GM21515 (cell line): ENCODE measurements at regions not wholly inside any gene's neighbourhood (a gene's known extent, or its start where the extent isn't known, plus 50 kb on each side); places are given as distances from the start of the nearest gene placed in this dataset.
"Not testable (repeated sequence)": the region's sequence is repeated elsewhere in the genome, so short reads cannot be mapped to it uniquely, and the experiment has no call there.

Experiments
- ATAC-seq: cut with Tn5 transposase; IDR thresholded peaks from one replicate; pipeline ENCODE4 v1.9.1; 2021; ENCODE audit not compliant: unreplicated experiment

DNA sequence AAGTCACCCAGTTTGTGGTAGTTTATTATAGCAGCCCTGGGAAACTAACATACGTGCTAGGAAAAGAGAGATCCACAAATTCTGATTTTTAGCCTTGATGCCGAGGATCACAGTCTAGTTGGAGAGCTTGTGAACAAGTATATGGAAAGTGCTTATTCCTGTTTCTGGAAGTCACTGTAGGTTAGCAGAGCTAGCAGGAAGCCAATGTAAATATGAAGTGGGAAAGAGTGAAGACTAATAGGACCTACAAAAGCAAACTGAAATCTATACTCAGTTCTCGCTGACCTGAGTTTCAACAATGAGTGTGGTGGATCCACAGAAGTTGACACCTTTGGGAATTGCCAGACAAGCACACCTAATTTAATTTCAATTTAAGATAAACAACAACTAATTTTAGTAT, 254.9 kb downstream of the PLK2 start:
- no peak for ATAC-seq

DNA sequence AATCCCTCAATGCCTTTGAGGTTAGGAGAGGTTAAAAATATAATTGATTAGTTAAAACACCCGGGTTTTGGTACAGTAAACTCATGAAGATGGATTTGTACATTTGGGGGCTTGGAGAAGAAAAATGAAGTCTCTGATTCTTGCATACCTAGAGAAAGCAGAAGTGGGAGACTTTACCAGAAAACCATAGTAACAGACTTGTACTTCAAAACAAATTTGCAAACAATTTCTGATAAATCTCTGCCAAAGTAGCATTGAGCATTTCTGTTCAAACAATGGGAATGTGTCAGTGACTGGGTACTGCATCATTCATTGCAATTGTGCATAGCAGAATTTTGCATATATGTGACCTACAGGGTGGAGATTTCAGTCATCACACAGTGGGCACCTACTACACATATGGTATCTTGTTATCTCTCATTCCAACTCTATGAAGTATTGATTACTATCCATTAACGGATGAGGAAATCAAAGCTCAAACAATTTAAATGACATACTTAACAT, 256.9 kb downstream of the PLK2 start:
- no peak for ATAC-seq

DNA sequence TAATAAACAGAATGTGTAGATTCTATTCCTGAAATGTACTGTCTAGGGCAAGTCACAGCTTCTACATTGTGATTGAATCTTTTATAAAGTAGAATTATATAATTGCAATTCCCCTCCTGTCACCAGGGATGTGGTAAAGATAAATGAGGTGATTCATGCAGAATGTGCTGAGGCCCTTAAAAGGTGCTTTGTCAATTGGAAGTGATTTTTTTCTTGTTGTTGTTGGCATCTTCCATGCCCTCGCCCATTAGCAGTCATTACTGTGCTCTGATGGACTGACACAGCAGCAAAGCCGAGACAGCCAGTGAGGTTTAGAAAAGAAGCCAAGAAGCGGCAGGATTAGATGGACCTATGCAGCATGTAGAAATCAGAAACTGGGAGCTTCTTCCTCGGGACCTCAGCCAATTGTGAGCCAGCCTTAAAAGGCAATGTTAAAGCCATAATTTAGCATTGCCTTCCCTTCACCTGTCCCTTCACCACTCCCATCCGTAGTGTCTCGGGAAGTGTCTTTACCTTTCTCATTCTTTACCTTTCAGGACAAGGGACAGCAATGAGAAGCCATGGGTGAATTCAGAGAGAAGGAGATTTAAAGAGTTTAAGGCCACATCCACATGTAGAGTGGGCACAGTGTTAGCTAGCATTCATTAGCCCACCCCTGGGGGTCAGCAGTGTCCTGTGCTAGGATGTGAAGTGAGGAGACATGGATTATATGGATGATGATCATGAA, 257.8 kb downstream of the PLK2 start:
- ATAC-seq = no peak

DNA sequence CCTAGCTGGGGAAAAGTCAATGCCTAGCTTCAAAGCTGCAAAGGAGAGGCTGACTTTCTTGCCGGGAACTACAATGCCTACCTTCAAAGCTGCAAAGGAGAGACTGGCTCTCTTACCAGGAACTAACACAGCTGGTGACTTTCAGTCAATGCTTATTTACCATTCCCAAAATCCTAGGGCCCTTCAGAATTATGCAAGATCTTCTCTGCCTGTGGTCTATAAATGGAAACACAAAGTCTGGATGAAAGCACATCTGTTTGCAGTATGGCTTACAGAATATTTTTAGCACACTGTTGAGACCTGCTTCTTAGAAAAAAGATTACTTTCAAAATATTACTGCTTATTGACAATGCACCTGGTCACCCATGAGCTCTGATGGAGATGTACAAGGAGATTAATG, 259.4 kb downstream of the PLK2 start:
- ATAC-seq = no peak

DNA sequence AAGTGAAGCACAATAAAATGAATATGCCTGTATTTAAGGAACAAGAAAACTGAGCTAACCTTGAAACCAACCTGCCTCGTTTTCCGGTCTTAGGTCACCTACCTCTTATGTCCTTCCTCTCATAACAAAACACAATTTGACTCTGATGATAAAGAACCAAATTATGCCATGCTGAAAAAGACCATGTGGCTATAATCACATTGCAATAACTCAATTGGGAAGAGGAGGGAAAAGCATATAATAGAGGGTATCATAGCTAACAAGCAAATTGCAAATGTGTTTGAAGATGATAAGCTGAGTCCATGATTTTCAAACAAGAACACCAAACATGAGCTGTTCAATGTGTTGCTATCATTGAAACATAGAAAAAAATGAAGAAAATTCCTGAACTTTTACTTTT, 260.8 kb downstream of the PLK2 start:
- ATAC-seq = no peak

DNA sequence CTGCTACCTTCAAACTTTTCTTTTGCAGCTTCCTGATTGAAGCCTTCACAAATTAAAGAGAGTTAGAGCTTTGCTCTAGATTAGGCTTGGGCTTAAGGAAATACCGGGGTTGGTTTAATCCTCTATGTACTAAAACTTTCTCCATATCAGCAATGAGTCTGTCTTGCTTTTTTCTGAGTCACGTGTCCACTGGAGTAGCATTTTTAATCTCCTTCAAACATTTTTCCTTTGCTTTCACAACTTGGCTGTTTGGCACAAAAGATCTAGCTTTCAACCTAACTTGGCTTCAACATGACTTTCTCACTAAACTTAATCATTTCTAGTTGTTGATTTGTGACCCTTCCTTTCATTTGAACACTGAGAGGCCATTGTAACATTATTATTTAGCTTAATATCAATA, 261.6 kb downstream of the PLK2 start:
- no peak for ATAC-seq

DNA sequence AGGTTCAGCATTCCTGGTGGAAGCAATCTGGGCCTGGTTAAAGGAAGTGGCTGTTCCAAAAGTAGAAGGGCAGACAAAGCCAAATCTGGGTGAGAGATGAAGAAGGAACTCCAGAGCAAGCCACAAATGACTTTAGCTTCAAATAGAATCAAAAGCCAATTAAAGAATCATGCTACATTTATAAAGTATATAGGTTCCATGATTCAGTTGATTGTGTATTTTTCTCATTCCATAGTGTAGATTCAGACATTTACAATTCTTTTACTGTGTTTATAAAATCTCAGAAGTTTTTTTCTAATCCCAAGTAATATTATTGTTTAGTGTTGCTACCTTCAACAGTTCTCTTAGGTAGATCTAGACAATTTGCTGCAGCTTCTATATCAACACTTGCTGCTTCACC, 262.0 kb downstream of the PLK2 start:
- no peak for ATAC-seq

DNA sequence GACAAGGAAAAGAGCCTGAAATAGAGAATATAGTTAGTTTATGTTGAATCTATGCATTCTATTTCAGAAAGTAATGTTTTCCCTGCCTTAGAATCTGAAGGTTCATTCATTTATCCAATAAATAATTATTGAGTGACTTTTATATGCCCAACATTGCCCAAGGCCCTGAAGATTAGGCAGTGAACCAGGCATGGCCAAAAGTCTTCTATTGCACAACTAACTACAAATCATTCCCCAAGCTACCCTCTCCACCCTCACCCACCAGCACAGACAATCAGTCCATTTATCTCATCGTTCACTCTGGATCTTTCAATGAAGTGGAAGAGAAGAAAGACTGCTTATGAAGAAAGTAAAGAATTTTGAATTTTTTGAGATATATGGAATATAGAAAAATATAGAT, 268.4 kb downstream of the PLK2 start:
- ATAC-seq = no peak

DNA sequence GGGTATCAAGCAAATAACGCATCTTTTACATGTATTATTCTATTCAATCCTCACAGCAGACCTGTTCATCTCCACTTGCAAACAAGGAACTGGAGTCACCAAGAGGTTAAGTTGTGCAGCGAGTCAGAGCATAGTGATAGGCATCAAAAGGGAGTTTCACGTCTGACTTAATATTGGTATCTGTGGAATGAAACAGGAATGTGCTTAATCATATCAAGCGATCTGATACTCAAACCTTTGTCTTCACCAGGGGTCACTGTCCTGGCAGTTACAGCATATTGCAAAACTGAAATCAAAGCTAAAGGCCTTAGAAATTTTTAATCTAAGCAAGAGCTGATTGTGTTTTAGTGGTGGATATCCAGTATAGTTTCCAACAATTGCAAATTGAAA, 271.6 kb downstream of the PLK2 start:
- ATAC-seq = no peak

DNA sequence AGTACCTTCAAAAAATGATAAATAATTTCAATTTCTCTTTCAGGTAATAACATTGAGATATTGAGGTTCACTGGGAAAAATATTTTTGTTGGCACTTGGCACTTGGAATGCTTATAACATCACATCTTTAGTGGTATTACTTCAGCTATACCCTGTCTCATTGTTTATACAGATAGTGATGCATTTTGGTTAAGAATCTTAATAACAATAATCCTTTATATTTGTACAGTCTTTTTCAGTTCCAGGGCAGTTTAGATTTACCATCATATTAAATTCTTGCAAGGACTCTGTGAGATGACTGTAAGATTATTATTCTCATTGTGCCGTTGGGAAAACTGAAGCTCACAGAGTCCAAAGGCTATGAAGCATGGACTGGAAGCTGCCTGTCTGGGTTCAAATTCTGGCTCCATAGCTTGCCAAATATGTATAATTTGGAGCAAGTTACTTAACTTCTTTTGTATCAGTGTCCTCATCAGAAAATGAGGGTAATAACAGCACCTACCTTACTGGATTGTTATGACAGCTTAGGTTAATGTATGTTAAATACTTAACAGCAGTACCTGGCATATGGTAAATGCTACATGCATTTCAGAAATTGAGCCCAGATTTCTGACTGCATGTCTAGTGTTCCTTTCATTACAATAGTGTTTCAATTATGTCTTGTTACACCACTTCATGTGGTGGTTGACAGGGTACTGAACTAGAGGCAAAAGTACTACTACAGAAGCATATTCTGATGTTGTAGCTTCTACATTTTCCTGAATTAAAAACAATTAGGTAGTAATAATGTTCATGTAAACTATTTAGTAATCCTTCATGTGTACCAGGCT, 272.2 kb downstream of the PLK2 start:
- no peak for ATAC-seq

DNA sequence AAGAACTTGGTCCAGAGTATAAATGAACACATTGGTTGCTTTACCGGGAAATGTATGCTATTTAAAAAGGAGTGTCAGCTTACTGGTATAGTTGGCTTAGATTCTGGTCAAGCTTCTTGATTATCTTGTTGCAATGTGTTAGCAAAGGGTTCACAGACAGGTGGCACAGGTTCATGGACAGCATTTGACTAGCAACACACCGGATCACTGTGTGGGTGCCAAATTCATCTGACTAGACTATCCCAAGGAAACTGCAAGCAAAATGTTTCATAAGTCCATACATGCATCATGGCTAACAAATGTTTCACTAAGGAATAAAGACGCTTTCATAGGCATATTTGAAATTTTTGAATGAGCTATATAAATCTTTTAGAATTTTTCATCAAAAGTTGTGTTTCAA, 274.1 kb downstream of the PLK2 start:
- ATAC-seq = no peak

DNA sequence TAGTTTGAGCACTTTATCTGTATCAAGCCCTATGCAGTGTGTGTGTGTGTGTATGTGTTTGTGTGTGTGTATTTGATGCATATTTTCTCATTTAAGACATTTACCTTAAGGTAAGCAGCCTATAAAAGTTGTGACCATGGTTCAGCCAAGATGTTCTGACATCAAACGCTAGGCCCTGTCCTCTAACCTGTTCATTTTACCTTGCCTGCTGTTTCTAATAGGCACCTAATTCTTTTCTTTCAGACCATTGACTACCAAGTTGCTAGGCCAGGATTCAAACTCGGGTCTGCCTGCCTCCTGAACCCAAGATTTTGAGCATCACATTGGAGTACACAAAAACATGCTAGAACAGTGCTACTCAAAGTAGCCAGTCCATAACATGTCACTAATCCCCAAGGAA, 274.5 kb downstream of the PLK2 start:
- no peak for ATAC-seq

DNA sequence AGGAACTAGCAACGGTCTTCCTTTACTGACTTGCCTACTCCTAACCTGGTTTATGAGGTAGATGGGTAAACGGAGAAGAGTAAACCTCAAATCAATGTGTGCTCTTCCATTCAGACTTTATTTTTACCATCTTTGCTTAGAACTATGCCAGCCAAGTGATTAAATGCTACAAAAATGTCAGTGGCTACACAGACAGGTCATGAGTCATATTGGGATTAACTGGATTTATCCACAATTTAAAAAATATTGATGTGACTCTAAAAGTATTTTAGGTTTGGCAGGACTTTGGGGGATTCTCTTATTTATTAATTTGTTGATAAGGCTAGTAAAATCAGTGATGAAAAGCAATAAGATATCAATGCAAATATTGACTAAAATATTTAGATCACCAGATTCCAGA, 275.0 kb downstream of the PLK2 start:
- no peak for ATAC-seq

DNA sequence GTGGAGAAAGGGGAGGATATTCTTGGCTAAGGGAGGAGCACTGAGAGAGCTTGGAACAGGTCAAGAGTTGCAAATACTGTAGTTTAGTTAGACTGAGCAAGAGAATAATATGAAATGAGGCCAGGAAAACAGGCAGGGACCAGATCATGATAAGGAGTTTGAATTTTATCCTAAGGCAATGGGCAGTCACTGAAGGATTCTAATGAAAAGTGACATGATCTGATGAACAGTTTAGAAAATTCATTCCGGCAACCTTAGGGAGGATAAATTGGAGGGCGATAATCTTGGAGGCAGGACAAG, 276.1 kb downstream of the PLK2 start:
- ATAC-seq = no peak

DNA sequence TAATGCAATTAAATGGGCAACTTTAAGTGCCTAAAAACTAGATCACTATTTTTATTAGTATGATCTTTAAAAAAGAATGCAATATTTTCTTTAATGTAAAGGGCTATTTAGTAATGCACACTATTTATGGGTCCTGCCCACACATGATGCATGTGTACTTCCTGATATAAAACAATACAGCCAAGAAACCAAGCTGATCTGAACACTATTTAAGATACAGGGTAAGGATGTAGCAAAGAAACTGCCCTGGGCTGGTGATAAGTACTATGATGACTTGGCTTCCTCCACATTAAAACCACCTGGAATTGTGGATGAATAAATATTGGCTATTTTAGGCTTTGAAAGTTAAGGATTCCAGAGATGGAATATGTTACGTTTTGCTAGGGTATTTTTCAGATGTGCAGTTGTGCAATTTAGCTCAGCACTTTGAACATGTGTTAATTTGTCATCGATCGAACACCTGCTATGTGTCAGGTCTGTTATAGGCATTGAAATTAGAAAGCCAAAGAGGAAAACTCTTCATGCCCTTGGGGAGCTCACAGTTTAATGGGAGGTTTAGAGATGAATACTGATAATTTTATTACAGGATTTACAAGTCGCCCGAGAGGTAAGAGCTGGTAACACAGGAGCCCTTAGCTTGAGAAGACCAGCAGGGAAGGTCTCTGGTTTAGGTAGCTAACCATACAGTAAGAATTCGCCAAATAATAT, 276.7 kb downstream of the PLK2 start:
- ATAC-seq = no peak

DNA sequence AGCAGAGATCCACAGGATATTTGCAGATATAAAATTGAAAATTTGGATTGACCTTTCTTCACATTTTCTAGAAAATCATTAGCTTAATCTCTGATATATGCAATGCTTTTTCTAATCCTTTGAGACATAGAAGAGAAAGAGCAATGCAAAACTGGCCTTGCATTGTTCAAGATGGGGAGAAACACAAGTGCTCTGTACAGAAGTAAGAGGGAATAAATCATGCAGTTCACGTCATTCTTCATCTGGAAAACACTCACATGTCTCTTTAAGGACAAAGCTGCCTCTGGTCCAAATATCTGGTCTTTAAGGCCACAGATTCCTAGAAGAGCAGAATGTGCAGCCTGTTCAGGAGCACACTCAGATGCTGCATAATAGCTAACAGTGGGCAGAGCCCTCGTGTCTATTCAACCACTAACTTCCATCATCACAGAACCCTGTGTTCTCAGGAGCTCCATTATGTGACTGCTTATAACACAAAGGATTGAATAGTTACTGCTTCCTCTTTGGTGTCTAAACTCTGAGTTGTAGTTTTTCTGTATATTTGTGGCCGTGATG, 277.5 kb downstream of the PLK2 start:
- no peak for ATAC-seq

DNA sequence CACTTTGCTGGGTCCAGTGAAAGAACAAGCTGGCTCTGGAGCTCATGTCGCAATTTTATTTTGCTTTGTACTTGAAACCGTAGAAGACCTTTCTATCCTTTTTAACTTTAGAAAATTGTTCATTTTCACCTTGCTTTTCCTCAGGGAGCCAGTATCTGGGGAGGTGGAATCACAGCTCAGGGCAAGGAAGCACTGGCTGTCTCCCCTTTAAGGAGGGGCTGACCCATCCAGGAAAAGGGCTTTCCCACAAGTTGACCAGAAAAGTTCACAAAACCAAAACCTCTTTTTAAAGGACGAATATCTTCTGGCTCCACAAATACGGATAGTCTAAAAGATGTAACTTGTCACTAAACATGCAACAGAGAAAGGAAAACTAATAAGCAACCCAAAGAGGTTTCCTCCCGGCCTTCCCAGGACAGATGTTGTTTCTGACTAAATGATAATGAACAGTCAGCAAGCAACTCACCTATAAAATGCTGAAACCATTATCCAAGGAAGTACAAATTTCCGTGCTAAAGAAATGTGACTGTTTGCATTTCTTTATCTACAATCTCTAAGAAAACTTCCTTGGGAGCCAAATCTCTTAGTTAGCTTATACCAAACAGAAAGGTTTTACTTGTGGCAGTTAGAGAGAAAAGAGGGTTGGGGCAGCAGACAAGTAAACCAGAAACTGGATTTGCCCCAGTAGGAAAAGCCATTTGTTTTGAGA, 278.2 kb downstream of the PLK2 start:
- ATAC-seq = no peak

DNA sequence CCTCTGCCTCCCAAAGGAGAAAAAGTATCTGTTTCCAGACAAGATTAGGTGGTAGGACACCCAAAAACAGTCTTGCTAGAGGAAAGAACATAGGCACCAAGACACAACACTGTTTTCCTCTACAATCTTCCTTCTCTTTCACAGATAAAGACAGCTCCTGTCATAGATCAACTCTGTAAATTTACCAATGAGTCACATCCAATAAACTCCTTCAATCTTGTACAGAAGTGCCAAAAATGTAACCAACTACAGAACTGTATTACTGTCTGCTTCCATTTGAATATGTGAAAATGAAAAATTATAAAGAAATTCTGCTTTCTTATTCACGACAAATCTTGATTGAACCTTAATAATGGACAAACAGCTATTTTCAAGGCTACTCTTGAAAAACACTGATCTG, 286.9 kb downstream of the PLK2 start:
- ATAC-seq = no peak

DNA sequence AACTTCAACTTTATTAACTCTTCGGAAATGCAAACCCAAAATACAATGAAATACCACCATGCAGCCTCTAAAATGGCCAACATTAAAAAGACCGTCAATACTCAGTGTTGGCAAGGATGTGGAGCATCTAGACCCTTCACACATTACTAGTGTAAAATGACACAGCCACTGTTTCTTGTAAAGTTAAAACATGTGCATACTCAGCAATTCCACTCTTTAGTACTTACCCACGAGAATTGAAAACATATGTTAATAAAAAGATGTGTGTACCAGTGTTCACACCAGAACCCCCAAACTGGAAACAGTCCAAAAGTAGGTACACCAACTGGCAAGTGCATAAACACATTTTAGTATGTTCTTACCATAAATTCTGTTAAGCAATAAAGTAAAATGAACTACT, 294.7 kb downstream of the PLK2 start:
- no peak for ATAC-seq

DNA sequence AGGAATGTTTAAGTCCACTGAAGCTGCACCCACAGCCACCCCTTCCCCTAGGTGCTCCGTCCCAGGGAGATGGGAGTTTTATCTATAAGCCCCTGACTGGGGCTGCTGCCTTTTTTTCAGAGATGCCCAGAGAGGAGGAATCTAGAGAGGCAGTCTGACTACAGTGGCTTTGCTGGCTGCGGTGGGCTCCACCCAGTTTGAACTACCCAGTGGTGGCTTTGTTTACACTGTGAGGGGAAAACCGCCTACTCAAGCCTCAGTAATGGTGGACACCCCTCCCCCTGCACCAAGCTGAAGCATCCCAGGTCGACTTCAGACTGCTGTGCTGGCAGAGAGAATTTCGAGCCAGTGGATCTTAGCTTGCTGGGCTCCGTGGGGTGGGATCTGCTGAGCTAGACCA, 298.0 kb downstream of the PLK2 start:
- not testable (repeated sequence) for ATAC-seq
